ENCODE measurements at regions not wholly inside any gene's neighbourhood (a gene's known extent, or its start where the extent isn't known, plus 50 kb on each side); places are given as distances from the start of the nearest gene placed in this dataset.

DNA sequence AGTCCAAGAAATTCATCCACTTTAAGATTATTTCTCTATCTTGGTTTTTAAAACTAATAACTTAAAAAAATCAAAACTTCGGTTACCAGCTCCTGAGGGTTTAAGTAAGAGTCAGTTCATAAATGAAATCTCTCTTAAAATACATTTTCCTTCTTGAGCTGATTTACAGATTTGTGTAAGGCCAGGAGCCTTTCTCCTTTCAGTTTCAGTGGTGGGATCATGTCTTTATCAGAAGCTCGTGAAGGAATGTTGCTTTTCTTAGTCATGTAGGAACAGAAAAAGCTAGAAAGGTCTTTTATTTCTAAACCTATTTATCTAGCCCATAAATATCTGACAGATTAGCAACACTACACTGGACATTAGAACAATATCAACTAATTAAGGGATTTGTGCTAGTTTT, 390.2 kb downstream of the GPATCH2 start:
- TF ChIP-seq, protein P1, sequence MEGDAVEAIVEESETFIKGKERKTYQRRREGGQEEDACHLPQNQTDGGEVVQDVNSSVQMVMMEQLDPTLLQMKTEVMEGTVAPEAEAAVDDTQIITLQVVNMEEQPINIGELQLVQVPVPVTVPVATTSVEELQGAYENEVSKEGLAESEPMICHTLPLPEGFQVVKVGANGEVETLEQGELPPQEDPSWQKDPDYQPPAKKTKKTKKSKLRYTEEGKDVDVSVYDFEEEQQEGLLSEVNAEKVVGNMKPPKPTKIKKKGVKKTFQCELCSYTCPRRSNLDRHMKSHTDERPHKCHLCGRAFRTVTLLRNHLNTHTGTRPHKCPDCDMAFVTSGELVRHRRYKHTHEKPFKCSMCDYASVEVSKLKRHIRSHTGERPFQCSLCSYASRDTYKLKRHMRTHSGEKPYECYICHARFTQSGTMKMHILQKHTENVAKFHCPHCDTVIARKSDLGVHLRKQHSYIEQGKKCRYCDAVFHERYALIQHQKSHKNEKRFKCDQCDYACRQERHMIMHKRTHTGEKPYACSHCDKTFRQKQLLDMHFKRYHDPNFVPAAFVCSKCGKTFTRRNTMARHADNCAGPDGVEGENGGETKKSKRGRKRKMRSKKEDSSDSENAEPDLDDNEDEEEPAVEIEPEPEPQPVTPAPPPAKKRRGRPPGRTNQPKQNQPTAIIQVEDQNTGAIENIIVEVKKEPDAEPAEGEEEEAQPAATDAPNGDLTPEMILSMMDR (IDR thresholded peaks at IDR 0.05) = no peak
- no peak for TF ChIP-seq POLR2A (IDR thresholded peaks at IDR 0.05)
